ENCODE measurements at regions not wholly inside any gene's neighbourhood (a gene's known extent, or its start where the extent isn't known, plus 50 kb on each side); places are given as distances from the start of the nearest gene placed in this dataset.

- Histone ChIP-seq H4K20me1 (ENCODE audit: low read depth, low read length) (no peaks in the 10 kb centered on the region), H2AFZ (ENCODE audit: low read depth, low read length, severe bottlenecking) (no peak overlapping the region), H3K27ac (ENCODE audit: low read depth, low read length) (no peak overlapping the region)
These were observed 477.3 kb downstream of the SHQ1 start for GRCh38 chr3:72370947-72371346.

GRCh38 chr3:72369681-72370080, 478.6 kb downstream of the SHQ1 start:
- no peaks in the 10 kb centered on the region for H3K79me2 ChIP-seq (ENCODE audit: insufficient read depth, low read length)
- H3K27me3 ChIP-seq (ENCODE audit: low read length), result no peaks in the 10 kb centered on the region
- no peaks in the 10 kb centered on the region for H3K9me2 ChIP-seq (replicated peaks; ENCODE audit: insufficient read depth, low read length)
- H4K20me1 ChIP-seq (ENCODE audit: low read depth, low read length), result no peaks in the 10 kb centered on the region
- H3F3A ChIP-seq (ENCODE audit: insufficient read depth), result no peaks in the 10 kb centered on the region
- H2AFZ ChIP-seq (ENCODE audit: low read depth, low read length, severe bottlenecking), result no peak overlapping the region
- no peak overlapping the region for H3K4me2 ChIP-seq (ENCODE audit: low read depth, low read length, poor library complexity, severe bottlenecking)
- no peak for TF ChIP-seq EZH2phosphoT487 (conservative IDR thresholded peaks at IDR 0.05; ENCODE audit: low read length)
- no peak for TF ChIP-seq CTCF (IDR thresholded peaks at IDR 0.05; ENCODE audit: insufficient read depth, low read length, poor library complexity, severe bottlenecking)
- H3K36me3 ChIP-seq (ENCODE audit: low read length), result no peaks in the 10 kb centered on the region
- H3K4me3 ChIP-seq (ENCODE audit: insufficient read depth, low read length, poor library complexity, severe bottlenecking), result no peak overlapping the region
- no peak overlapping the region for H3K27ac ChIP-seq (ENCODE audit: low read depth, low read length)
- H3K9me3 ChIP-seq (ENCODE audit: insufficient read depth, low read length), result no peaks in the 10 kb centered on the region
- H3K9ac ChIP-seq (ENCODE audit: low read length), result no peak overlapping the region

More at GRCh38 chr3:72370947-72371346, 477.3 kb downstream of the SHQ1 start:
- no peaks in the 10 kb centered on the region for H3F3A ChIP-seq (ENCODE audit: insufficient read depth)
- no peaks in the 10 kb centered on the region for H3K79me2 ChIP-seq (ENCODE audit: insufficient read depth, low read length)
- H3K9me3 ChIP-seq (ENCODE audit: insufficient read depth, low read length), result no peaks in the 10 kb centered on the region
- H3K9me2 ChIP-seq (replicated peaks; ENCODE audit: insufficient read depth, low read length), result no peaks in the 10 kb centered on the region
- H3K36me3 ChIP-seq (ENCODE audit: low read length), result no peaks in the 10 kb centered on the region
- TF ChIP-seq EZH2phosphoT487 (conservative IDR thresholded peaks at IDR 0.05; ENCODE audit: low read length) (no peak), CTCF (IDR thresholded peaks at IDR 0.05; ENCODE audit: insufficient read depth, low read length, poor library complexity, severe bottlenecking) (no peak)
- no peak overlapping the region for H3K4me2 ChIP-seq (ENCODE audit: low read depth, low read length, poor library complexity, severe bottlenecking)
- H3K27me3 ChIP-seq (ENCODE audit: low read length), result no peaks in the 10 kb centered on the region
- H3K9ac ChIP-seq (ENCODE audit: low read length), result no peak overlapping the region
- no peak overlapping the region for H3K4me3 ChIP-seq (ENCODE audit: insufficient read depth, low read length, poor library complexity, severe bottlenecking)

GRCh38 chr3:72368331-72368975, 479.8 kb downstream of the SHQ1 start:
- no peaks in the 10 kb centered on the region for H3K9me2 ChIP-seq (replicated peaks; ENCODE audit: insufficient read depth, low read length)
- no peak overlapping the region for H3K4me2 ChIP-seq (ENCODE audit: low read depth, low read length, poor library complexity, severe bottlenecking)
- no peak overlapping the region for H3K9ac ChIP-seq (ENCODE audit: low read length)
- no peak for TF ChIP-seq CTCF (IDR thresholded peaks at IDR 0.05; ENCODE audit: insufficient read depth, low read length, poor library complexity, severe bottlenecking)
- no peak for TF ChIP-seq EZH2phosphoT487 (conservative IDR thresholded peaks at IDR 0.05; ENCODE audit: low read length)
- no peak overlapping the region for H3K4me3 ChIP-seq (ENCODE audit: insufficient read depth, low read length, poor library complexity, severe bottlenecking)
- H3K9me3 ChIP-seq (ENCODE audit: insufficient read depth, low read length), result no peaks in the 10 kb centered on the region
- no peak overlapping the region for H3K27ac ChIP-seq (ENCODE audit: low read depth, low read length)
- H2AFZ ChIP-seq (ENCODE audit: low read depth, low read length, severe bottlenecking), result no peak overlapping the region
- no peaks in the 10 kb centered on the region for H3K27me3 ChIP-seq (ENCODE audit: low read length)
- no peaks in the 10 kb centered on the region for H3K79me2 ChIP-seq (ENCODE audit: insufficient read depth, low read length)
- H3F3A ChIP-seq (ENCODE audit: insufficient read depth), result no peaks in the 10 kb centered on the region
- no peaks in the 10 kb centered on the region for H3K36me3 ChIP-seq (ENCODE audit: low read length)
- H4K20me1 ChIP-seq (ENCODE audit: low read depth, low read length), result no peaks in the 10 kb centered on the region

All from SU-DHL-6 (cell line).